HepG2 (cell line): ENCODE measurements at regions not wholly inside any gene's neighbourhood (a gene's known extent, or its start where the extent isn't known, plus 50 kb on each side); places are given as distances from the start of the nearest gene placed in this dataset.

Experiments
- BCL6 ChIP-seq: IDR thresholded peaks from 2 replicates; pipeline ENCODE4 v1.6.1; 2016; ENCODE audit warnings: missing genetic modification reagents, missing compliant biosample characterization
- HNRNPK ChIP-seq: fragments of 200-400 bp; formaldehyde crosslinking; IDR thresholded peaks from 2 replicates; pipeline ENCODE4 v1.6.1; 2018; ENCODE audit warnings: low read length, low read depth, moderate library complexity, mild to moderate bottlenecking; ENCODE audit not compliant: poor library complexity, severe bottlenecking
- HOMEZ ChIP-seq: IDR thresholded peaks from 2 replicates; pipeline ENCODE4 v1.6.1; 2016; ENCODE audit warnings: low read depth
- HOXA3 ChIP-seq: sonication (generic); formaldehyde crosslinking; IDR thresholded peaks from 2 replicates; pipeline ENCODE4 v1.5.0; 2020; ENCODE audit warnings: missing genetic modification reagents
- NPAS2 ChIP-seq: sonication (generic); formaldehyde crosslinking; IDR thresholded peaks from 2 replicates; pipeline ENCODE4 v1.8.0; 2022; ENCODE audit warnings: mild to moderate bottlenecking, missing genetic modification reagents, borderline replicate concordance
- POLR2AphosphoS5 ChIP-seq: IDR thresholded peaks from 2 replicates; pipeline ENCODE4 v1.6.1; 2012; ENCODE audit warnings: low read depth, low read length
- SALL1 ChIP-seq: sonication (generic); formaldehyde crosslinking; IDR thresholded peaks from 2 replicates; pipeline ENCODE4 v1.8.0; 2022; ENCODE audit warnings: mild to moderate bottlenecking, missing genetic modification reagents
- SAP130 ChIP-seq: IDR thresholded peaks from 2 replicates; pipeline ENCODE4 v1.6.1; 2016; ENCODE audit warnings: low read depth
- SETDB1 ChIP-seq: sonication (generic); formaldehyde crosslinking; IDR thresholded peaks from 2 replicates; pipeline ENCODE4 v1.5.1; 2020; ENCODE audit warnings: missing genetic modification reagents, mild to moderate bottlenecking, borderline replicate concordance
- SKI ChIP-seq: fragments of 450-650 bp; IDR thresholded peaks from one replicate; pipeline ENCODE4 v1.6.1; 2018; ENCODE audit warnings: mild to moderate bottlenecking; ENCODE audit not compliant: partially characterized antibody
- TBX3 ChIP-seq: fragments of 450-650 bp; IDR thresholded peaks from 2 replicates; pipeline ENCODE4 v1.6.1; 2017; ENCODE audit warnings: antibody characterized with exemption, mild to moderate bottlenecking, inconsistent platforms, borderline replicate concordance
- ZNF232 ChIP-seq: sonication (generic); formaldehyde crosslinking; IDR thresholded peaks from 2 replicates; pipeline ENCODE4 v1.4.0; 2020; ENCODE audit warnings: missing genetic modification reagents, borderline replicate concordance
- ZNF335 ChIP-seq: sonication (generic); formaldehyde crosslinking; IDR thresholded peaks from 2 replicates; pipeline ENCODE4 v1.4.0; 2020; ENCODE audit warnings: missing genetic modification reagents
- ZNF614 ChIP-seq: IDR thresholded peaks from 2 replicates; pipeline ENCODE4 v1.6.1; 2018; ENCODE audit warnings: missing biosample characterization, missing genetic modification reagents, inconsistent platforms, borderline replicate concordance
- ZNF687 ChIP-seq: sonication (generic); formaldehyde crosslinking; IDR thresholded peaks from 2 replicates; pipeline ENCODE4 v1.5.1; 2020; ENCODE audit warnings: mild to moderate bottlenecking, missing genetic modification reagents, moderate library complexity
- ZNF772 ChIP-seq: sonication (generic); formaldehyde crosslinking; IDR thresholded peaks from 2 replicates; pipeline ENCODE4 v1.5.0; 2020; ENCODE audit warnings: mild to moderate bottlenecking, missing genetic modification reagents
- TF ChIP-seq, protein P1 (sequence below): sonication (generic); formaldehyde crosslinking; IDR thresholded peaks from 2 replicates; pipeline ENCODE4 v1.4.0; 2020; ENCODE audit warnings: low read depth, mild to moderate bottlenecking, missing genetic modification reagents
- TF ChIP-seq, protein P2 (sequence below): sonication (generic); formaldehyde crosslinking; IDR thresholded peaks from 2 replicates; pipeline ENCODE4 v1.9.0; 2021; ENCODE audit warnings: missing genetic modification reagents, mild to moderate bottlenecking, borderline replicate concordance

- TF ChIP-seq, protein P1, sequence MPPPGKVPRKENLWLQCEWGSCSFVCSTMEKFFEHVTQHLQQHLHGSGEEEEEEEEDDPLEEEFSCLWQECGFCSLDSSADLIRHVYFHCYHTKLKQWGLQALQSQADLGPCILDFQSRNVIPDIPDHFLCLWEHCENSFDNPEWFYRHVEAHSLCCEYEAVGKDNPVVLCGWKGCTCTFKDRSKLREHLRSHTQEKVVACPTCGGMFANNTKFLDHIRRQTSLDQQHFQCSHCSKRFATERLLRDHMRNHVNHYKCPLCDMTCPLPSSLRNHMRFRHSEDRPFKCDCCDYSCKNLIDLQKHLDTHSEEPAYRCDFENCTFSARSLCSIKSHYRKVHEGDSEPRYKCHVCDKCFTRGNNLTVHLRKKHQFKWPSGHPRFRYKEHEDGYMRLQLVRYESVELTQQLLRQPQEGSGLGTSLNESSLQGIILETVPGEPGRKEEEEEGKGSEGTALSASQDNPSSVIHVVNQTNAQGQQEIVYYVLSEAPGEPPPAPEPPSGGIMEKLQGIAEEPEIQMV (CRISPR knock-in tag), result 0 out of 2 replicates have a peak, but pooled peaks have one; percentile 32
- peak; percentile 82 for TF ChIP-seq SAP130 (CRISPR knock-in tag)
- TF ChIP-seq TBX3, result peak; percentile 13; the same call in 1 of the 2 replicates
- no peak for TF ChIP-seq SETDB1 (CRISPR knock-in tag)
- TF ChIP-seq SKI, result peak; percentile 85
- peak; percentile 2; the same call in 1 of the 2 replicates for TF ChIP-seq ZNF772
- TF ChIP-seq HNRNPK, result no peak
- peak; percentile 91 for TF ChIP-seq HOMEZ (CRISPR knock-in tag)
- TF ChIP-seq ZNF335 (CRISPR knock-in tag), result no peak
- TF ChIP-seq BCL6 (CRISPR knock-in tag), result peak; percentile 92
- peak; percentile 82; the same call in 1 of the 2 replicates for TF ChIP-seq ZNF232 (CRISPR knock-in tag)
- TF ChIP-seq ZNF687 (CRISPR knock-in tag), result no peak
- TF ChIP-seq ZNF614 (CRISPR knock-in tag), result peak; percentile 74; the same call in 1 of the 2 replicates
- TF ChIP-seq POLR2AphosphoS5, result no peak
- TF ChIP-seq, protein P2, sequence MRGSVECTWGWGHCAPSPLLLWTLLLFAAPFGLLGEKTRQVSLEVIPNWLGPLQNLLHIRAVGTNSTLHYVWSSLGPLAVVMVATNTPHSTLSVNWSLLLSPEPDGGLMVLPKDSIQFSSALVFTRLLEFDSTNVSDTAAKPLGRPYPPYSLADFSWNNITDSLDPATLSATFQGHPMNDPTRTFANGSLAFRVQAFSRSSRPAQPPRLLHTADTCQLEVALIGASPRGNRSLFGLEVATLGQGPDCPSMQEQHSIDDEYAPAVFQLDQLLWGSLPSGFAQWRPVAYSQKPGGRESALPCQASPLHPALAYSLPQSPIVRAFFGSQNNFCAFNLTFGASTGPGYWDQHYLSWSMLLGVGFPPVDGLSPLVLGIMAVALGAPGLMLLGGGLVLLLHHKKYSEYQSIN, result no peak
- TF ChIP-seq HOXA3 (CRISPR knock-in tag), result peak; percentile 91
- no peak for TF ChIP-seq NPAS2 (CRISPR knock-in tag)
- peak; percentile 90 for TF ChIP-seq SALL1 (CRISPR knock-in tag)
Measured at GRCh38 chr16:10318798-10319500, 66.9 kb upstream of the ATF7IP2 start (continued).
